Fibroblast of gingiva (primary cell): ENCODE measurements at regions not wholly inside any gene's neighbourhood (a gene's known extent, or its start where the extent isn't known, plus 50 kb on each side); places are given as distances from the start of the nearest gene placed in this dataset.
A peak's percentile ranks its signal among the peaks of the same experiment; 100 is the strongest.
"Not testable (repeated sequence)": the region's sequence is repeated elsewhere in the genome, so short reads cannot be mapped to it uniquely, and the experiment has no call there.

Source experiments
- DNase-seq: peaks from one replicate; pipeline ENCODE4 v3.0.0-alpha.2; 2011; ENCODE audit warnings: low read depth

DNA sequence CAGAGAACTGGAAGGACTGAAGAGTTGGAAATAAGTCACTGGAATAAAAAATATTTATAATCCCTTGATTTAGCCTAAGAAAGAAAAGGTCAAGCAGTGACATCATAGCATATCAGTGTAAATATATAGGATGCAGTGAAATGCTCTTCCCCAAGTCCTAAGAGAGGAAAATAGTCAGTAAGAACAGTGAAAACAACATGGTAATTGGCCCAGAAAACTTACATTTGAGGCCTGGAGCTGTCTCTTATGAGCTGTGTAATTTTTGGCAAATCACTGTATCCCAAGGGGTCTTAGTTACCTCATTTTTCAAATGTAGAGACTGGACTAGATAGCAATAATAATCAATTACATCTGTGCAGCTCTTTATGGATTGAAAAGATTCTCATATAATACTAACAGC, 255.7 kb upstream of the AR start:
- DNase-seq: no peak

DNA sequence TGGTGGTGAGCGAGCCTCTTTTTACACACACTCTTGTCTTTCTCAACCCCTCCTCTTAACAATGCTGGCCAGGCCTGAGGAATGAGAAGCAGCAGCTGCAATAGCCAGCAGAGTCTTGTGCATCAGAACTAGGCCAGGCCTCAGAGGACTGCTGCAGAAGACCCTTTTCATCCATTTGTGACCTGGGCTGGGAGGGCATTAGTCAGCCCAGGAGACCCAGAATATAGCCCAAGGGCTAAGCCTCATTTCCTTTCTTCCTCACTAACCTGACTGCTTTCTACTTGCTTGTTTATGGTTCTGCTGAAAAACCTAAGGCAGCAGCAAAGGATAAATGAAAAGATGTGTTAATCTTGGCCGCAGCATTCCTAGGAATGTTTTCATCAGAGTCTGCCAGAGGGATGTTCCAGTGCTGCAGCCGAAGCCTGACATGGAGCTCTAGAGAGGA, 254.7 kb upstream of the AR start:
- no peak for DNase-seq

DNA sequence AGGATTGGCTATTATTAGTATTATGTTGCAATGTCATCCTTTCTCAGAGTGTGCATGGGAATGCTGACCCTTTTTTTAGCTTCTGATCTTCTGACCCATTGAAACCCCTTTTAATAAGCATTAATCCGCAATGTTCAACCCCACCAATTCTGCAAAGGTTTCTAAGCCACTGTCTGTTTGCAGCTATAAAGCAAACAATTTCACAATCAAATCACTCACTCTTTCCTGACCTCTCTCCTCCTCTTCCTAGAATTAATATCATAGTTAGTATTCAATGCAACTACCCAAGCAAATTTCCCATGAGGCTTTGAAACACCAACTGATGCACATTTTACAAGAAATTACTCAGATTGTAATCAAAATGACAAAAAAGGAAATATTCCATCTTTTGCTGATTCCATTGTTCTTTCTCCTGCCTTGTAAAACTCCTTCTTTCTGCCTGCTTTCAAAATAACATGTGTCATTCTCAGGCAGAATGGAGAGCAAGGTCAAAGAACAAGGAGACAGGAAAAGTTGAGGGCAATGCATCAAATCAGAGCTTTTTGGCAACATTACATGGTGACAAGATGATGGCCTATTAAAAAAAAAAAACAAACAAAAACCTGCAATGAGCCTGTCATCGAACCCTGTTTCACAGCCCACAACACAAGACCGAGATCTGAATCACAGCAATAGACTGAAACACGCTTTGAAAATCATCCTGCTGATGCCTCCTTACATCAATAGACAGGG, 253.2 kb upstream of the AR start:
- no peak for DNase-seq

DNA sequence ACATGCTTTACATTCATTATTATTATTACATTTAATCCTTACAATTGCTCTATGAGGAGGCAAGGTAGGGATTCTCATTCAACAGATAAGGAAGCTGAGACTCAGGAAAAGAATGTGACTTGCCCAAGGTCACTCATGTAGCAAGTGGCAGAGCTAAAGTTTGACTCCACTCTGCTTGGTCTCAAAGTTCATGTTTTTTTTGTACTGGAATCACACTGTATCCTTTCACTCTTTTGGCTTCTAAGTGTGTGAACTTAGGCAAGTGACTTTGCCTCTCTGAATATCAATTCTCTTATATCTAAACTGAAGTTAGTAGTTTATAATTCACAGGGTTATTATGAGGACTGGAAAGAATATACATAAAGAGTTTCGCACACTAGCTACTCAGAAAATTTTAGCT, 247.9 kb upstream of the AR start:
- DNase-seq: no peak

DNA sequence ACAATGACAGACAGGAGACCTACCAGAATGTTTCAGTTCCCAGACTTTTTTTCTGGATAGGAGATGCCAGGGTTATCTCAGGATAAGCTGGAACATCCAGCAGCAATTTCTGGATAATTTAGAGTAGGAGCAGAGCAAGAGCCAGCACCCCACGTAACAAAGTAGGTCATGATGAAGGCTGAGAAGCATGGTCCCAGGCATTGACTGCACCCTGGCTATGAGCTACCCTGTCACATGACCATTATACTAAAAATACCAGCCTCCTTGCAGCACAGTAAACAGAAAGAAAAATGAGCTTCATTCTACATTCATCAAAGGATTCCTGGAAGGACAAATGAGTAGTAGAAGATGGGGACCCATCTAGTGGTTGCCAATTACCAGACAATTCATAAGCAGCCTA, 247.4 kb upstream of the AR start:
- no peak for DNase-seq

DNA sequence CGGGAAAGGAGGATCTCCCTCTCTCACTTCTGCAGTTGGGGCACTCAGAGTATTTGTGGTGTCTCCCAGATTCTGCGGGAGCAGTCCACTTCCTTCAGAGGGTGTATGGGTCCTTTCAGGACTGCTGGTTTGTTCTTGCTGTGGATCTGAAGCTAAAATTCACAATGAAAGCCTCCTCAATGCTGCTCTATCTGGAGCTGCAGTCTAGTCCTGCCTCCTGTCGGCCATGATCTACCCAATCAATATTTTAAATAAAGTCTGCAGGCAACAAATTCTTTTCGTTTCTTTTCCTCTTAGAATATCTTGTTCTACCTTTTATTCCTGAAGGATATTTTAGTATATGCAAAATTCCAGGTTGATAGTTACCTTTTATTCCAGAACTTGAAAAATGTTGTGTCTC, 226.1 kb upstream of the AR start:
- no peak for DNase-seq

DNA sequence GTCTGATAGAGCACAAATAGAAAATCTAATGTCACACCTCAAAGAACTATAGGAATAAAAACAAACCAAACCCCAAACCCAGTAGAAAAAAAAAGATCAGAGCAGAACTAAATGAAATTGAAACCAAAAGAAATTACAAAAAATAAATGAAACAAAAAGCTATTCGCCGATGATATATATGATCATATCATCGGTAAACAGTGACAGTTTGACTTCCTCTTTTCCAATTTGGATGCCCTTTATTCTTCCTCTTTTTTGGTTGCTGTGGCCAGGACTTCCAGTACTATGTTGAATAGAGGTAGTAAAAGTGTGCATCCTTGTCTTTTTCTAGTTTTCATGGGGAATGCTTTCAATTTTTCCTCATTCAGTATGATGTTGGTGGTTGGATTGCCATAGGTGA, 215.3 kb upstream of the AR start:
- DNase-seq: no peak

DNA sequence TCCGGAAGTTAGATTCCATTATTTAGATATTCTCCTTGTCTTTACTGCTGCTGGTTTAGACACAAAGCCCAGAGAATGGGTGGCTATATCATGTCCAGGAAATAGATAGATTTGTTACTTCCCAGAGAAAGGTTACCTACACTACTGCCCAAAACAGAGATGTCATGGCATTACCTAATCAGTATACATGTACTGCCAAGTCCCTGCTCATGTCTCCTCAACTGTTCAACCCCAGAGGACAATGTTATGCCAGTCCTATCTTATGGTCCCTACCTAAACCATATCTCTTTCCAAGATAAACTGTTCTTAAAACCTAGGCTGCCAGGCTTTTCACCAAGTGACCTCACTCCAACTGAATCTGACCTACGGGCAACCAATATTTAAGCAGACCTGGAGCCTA, 209.5 kb upstream of the AR start:
- DNase-seq: no peak

DNA sequence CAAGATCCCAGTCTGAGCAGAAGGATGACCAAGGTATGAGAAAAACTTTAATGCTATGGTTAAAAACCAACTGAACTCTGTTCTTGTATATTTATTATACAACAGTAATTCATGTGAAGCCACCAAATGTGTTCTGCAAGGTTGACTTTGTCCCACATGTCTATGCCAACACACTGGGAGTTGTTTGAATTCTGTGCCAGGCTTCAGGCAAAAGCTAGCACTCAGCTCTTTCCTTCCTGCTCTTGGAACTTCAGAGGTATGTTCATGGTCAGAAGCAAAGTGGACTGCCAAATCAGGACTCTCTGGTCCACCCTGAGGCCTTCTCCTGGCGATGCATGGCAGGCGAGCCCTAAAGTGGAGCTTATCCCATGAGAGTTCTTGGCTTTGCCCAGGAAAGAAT, 205.6 kb upstream of the AR start:
- DNase-seq: no peak

DNA sequence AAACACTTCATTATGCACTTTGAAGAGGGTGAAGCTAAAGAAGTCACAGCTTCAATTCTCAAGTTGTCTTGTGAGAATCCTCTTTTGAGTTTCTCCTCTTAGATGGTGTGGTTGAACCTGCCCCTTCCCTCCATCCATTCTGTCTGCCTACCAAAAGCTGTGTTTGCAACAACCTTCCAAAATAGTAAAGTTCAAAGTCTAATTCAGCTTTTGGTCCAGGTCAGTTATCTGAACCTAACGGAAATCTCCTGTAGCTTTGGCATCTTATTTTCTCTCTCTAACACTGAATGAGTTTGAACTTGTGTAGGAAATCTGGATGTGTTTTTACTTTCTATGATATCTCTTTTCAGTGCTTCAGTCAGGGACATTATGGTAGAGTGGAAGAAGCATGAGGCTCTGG, 201.7 kb upstream of the AR start:
- DNase-seq: no peak

DNA sequence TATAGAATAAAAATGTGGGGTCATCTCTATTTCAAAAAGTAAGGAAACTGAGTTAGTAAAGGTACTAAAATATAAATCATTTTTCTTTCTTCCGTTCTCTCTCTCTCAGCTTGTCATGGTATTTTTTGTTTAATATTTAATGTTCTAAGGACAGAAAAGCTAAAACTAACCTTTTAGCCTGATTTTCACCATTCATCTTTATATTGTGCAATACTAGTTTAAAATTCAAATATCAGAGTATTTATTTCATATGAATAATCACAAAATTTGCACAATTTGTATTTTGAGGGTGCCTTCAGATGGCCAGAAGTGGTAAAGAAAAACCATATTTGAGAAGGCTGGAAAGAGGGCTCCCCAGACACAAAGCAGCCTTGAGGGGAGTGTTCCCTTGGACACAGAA, 197.6 kb upstream of the AR start:
- DNase-seq: no peak

DNA sequence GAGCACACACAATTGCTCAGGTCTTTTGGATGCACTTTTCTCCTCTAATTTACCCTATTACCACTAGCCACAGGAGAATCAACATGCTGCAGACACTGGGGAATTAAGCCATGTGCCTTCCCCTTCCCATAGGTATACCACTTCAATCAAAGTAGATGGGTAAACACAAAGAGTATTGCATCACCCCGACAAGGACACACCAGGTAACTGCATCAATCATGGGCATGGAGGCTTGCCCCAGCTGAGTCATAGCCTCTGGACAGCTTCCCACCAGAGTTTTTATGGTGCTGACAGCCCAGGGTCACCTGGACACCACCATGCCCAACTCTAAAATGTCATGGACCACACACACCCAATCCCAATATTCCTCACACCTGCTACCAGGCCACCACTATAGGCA, 197.2 kb upstream of the AR start:
- no peak for DNase-seq

DNA sequence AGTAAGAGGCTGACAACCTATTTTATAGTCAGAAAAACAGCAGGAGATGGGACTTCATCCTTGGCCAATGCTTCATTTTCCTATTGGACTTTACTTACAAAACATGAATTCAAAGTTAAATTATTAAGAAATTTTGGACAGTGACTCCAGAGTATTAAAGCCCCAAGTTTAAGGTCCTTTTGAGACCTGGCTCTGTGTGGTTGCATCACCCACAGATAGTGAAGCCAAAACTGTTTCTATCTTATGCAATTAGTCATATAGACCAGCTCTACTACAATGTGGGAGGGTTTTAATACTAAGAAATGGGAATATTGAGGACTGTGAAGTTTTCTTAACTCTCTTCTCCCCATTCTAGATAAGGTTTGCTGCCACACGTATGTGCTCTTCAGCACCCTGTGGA, 196.7 kb upstream of the AR start:
- no peak for DNase-seq

DNA sequence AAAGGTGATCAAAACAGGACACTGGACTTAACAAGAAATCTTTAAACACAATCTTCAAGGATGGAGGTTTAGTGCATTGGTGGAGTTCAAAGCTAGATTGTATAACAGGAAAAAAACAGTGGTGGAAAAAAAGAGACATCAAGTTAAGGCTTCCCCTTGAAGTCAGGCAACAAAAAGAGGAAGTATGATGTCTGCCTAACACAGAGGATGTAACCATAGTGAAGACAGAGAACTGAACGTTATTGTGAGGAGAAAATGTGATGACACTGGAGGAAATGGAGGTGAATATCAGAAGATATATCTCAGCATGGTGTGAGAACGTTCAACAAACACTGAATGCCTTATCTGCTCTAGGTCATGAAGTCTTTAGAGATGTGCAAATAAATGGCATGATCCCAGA, 192.4 kb upstream of the AR start:
- DNase-seq: no peak

DNA sequence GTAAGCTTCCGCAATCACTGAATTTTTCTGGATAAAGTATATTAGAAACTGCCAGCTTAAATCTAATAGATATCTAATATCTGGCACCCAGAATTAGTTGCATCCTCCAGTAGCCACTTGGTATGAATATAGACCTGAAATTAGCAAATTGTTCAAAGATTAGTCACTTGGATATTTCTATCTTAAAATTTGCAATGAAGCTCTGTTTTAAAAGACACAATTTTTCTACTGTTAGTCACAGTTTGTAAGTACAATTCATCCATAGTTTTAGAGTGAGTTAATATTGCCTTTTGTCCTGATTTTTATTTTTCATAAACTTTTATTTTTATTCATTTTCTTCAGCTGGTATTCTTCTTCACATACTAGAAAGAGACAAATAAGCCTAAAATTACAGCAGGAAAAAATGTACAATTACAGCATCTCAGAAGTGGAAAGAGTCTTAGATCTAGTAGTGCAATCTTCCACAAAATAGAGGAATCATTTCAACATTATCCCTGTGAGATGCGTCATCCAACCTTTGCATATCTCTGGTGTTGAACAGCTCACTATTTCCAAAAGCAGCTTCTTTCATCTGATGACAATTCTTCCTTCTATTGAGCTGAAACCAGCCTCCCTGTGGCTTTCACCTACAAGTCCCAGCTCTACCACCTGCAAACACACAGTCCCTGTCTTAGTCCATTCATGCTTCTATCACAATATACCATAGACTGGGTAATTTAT, 190.0 kb upstream of the AR start:
- peak; percentile 1 for DNase-seq

DNA sequence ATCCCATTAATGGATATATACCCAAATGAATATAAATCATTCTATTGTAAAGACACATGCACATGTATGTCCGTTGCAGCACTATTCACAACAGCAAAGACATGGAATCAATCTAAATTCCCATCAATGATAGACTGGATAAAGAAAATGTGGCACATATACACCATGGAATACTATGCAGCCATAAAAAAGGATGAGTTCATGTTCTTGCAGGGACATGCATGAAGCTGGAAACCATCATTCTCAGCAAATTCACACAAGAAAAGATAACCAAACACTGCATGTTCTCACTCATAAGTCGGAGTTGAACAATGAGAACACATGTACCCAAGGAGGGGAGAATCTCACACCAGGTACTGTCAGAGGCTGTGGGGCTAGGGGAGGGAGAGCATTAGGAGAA, 182.6 kb upstream of the AR start:
- not testable (repeated sequence) for DNase-seq

DNA sequence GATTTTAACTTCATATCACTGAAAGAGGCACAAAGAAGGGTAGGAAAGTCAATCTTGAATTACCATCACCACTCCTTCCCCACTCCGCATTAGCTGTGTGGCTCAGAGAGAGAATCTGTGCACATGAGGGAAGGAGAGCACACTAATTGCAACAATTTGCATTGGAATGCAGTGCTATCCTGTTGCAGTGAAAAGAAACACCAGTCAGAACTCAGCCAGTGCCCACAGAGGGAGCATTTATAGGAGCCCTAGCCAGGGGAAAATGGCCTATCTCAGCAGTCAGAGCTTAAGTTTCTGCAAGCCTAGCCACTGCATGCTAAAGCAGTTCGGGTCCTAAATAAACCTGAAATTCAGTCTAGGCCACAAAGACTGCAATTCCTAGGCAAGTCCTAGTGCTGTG, 159.4 kb upstream of the AR start:
- no peak for DNase-seq

DNA sequence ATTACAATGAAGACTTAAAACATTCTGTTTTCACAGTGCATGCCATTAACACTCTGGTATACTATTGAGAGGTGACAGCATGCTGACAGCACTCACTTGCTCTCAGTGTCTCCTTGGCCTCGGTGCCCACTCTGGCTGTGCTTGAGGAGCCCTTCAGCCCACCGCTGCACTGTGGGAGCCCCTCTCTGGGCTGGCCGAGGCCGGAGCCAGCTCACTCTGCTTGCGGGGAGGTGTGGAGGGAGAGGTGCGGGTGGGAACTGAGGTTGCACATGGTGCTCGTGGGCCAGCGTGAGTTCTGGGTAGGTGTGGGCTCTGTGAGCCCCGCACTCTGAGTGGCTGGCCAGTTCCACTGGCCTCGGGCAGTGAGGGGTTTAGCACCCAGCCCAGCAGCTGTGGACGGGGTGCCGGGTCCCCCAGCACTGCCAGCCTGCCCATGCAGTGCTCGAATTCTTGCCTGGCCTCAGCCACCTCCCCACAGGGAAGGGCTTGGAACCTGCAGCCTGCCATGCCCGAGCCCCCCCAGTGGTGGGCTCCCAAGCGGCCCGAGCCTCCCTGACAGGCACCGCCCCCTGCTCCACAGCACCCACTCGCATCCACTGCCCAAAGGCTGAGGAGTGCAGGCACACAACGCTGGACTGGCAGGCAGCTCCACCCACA, 135.3 kb upstream of the AR start:
- DNase-seq: no peak

DNA sequence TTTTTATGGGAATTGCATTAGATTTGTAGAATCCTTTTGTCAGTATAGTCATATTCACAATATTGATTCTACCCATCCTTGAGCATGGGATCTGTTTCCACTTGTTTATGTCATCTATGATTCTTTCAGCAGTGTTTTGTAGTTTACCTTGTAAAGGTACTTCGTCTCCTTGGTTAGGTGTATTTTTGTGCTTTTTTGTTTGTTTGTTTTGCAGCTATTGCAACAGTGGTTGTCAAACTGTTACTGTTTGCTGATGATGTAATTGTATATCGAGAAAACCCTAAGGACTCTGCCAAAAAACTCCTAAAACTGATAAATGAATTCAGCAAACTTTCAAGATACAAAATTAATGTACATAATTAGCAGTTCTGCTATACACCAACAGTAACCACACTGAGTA, 127.9 kb upstream of the AR start:
- DNase-seq: no peak

DNA sequence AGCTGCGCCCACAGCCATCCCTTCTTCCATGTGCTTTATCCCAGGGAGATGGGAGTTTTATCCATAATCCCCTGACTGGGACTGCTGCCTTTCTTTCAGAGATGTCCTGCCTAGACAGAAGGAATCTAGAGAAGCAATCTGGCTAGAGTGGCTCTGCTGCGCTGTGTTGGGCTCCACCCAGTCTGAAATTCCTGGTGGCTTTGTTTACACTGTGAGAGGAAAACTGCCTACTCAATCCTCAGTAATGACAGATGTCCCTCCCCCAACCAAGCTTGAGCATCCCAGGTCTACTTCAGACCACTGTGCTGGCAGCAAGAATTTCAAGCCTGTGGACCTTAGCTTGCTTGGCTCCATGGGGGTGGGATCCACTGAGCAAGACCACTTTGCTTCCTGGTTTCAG, 116.9 kb upstream of the AR start:
- DNase-seq: no peak

DNA sequence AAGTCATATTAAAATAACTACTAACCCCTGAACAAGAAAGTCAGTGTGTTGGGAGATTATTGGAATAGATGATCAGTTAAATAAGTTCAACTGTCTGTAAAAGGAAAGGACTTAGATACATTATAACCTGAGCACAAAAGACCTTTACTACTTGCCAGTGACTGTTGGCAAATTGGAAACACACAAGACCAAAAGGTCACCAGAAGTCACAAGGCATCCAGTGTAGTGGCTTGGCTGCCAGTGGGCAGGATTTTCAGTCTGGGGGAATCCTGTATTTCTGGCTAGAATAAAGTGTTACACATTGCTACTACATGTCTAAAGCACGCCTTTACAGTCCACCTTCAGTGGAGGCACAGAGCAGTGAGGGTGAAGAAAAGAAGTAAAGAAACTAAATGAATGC, 108.3 kb upstream of the AR start:
- DNase-seq: no peak

DNA sequence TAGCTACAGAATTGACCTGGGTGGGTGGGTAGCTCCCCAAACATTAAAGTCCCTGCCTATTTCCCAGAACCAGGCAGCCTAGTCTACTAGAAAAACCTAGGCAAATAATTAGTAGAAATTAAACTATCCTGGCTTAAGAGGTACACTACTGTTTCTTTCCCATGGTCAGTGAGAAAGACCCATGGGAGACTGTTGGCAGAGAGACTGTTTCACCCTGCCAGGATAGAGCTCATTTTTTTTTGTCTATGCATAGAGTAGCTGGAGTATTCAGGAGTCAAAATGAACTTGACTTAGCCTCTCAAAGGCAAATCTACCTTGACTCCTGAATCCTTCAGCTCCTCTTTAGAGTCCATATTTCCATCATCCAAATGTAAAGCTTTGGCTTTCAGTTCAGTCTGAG, 107.0 kb upstream of the AR start:
- no peak for DNase-seq

DNA sequence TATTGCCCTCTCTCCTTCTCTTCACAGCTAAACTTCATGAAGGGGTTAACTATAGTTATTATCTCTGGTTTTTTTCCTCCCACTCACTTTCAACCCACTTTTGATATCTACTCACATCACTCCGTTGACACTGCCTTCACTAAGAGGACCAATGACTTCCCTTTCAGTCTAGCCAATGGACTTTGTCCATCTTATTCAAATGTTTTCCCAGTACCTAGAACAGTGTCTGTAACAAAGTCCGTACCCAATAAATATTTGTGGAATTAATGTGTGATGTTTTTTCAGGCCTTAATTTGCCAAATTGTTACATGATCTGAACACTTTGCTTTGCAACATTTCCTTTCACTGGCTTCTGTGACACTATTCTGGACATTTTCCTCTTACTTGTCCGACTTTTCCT, 106.0 kb upstream of the AR start:
- DNase-seq: no peak

DNA sequence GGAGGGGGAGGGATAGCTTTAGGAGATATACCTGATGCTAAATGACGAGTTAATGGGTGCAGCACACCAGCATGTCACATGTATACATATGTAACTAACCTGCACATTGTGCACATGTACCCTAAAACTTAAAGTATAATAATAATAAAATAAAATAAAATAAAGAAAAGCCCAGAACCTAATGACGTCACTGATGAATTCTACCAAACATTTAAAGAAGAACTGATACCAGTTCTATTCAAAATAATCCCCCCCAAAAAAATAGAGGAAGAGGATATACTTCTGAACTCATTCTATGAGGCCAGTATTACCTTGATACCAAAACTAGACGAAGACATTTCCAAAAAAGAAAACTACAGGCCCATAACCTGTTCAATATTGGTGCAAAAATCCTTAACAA, 68.6 kb upstream of the AR start:
- DNase-seq: not testable (repeated sequence)
